Keratinocyte (primary cell): ENCODE measurements at regions not wholly inside any gene's neighbourhood (a gene's known extent, or its start where the extent isn't known, plus 50 kb on each side); places are given as distances from the start of the nearest gene placed in this dataset.

Experiments used
- DNase-seq: peaks from one replicate; pipeline ENCODE4 v3.0.0-alpha.2; 2011; ENCODE audit warnings: low read depth, missing footprints, low spot score
- FAIRE-seq: peaks from 2 replicates; lab custom pipeline; 2011; peaks lifted over from hg19 to GRCh38; lab: Jason Lieb, UNC
- H2AFZ ChIP-seq: 2 replicates; pipeline ENCODE4 v1.6.0; 2012; ENCODE audit warnings: low read length, control low read depth, inconsistent platforms; ENCODE audit not compliant: control insufficient read depth
- H3K27ac ChIP-seq: 2 replicates; pipeline ENCODE4 v1.5.1; 2011; ENCODE audit warnings: low read length; ENCODE audit not compliant: control insufficient read depth, insufficient read depth
- H3K27me3 ChIP-seq: 3 replicates; pipeline ENCODE4 v1.6.0; 2011; ENCODE audit warnings: low read length; ENCODE audit not compliant: control insufficient read depth, insufficient read depth; ENCODE audit errors: extremely low read depth
- H3K36me3 ChIP-seq, 2 experiments: 2 replicates in 1 of 2; 3 replicates in 1 of 2; pipeline ENCODE4 v1.5.1; 2011; ENCODE audit warnings: low read length in 2 of 2, mild to moderate bottlenecking in 1 of 2; ENCODE audit not compliant: control insufficient read depth in 2 of 2, insufficient read depth in 2 of 2; ENCODE audit errors: extremely low read depth in 1 of 2
- H3K4me1 ChIP-seq: 3 replicates; pipeline ENCODE4 v1.5.1; 2011; ENCODE audit warnings: low read length; ENCODE audit not compliant: control insufficient read depth, insufficient read depth; ENCODE audit errors: extremely low read depth
- H3K4me2 ChIP-seq: 3 replicates; pipeline ENCODE4 v1.6.0; 2011; ENCODE audit warnings: low read depth, low read length; ENCODE audit not compliant: control insufficient read depth, insufficient read depth; ENCODE audit errors: extremely low read depth
- H3K4me3 ChIP-seq, 3 experiments: fragments of 200-600 bp in 1 of 3; sonication (generic) in 1 of 3; 2 replicates in 2 of 3; 3 replicates in 1 of 3; pipeline ENCODE4 v1.5.1; 2011 to 2016; ENCODE audit warnings: low read length in 3 of 3, mild to moderate bottlenecking in 3 of 3, control low read depth in 2 of 3, inconsistent platforms in 1 of 3, low read depth in 1 of 3, mixed read lengths in 1 of 3, mixed run types in 1 of 3, moderate library complexity in 1 of 3; ENCODE audit not compliant: control insufficient read depth in 2 of 3, insufficient read depth in 2 of 3; ENCODE audit errors: extremely low read depth in 1 of 3
- H3K79me2 ChIP-seq: 2 replicates; pipeline ENCODE4 v1.6.0; 2012; ENCODE audit warnings: low read length; ENCODE audit not compliant: control insufficient read depth, insufficient read depth
- H3K9ac ChIP-seq: 3 replicates; pipeline ENCODE4 v1.6.0; 2011; ENCODE audit warnings: low read length; ENCODE audit not compliant: control insufficient read depth, insufficient read depth; ENCODE audit errors: extremely low read depth
- H3K9me1 ChIP-seq: 3 replicates; pipeline ENCODE4 v1.6.0; 2011; ENCODE audit warnings: low read length; ENCODE audit not compliant: control insufficient read depth, insufficient read depth; ENCODE audit errors: extremely low read depth
- H3K9me3 ChIP-seq: 2 replicates; pipeline ENCODE4 v1.5.1; 2012; ENCODE audit warnings: low read depth, low read length; ENCODE audit not compliant: control insufficient read depth
- H4K20me1 ChIP-seq: 3 replicates; pipeline ENCODE4 v1.6.0; 2011; ENCODE audit warnings: low read length; ENCODE audit not compliant: control insufficient read depth, insufficient read depth; ENCODE audit errors: extremely low read depth
- EZH2 ChIP-seq: IDR thresholded peaks from one replicate; pipeline ENCODE4 v1.6.1; 2012; ENCODE audit warnings: inconsistent platforms, mild to moderate bottlenecking, low read length, moderate library complexity
- dilution Hi-C: fragments of 300-500 bp; cut with MboI; formaldehyde crosslinking; loops from one replicate; pipeline ENCODE4 v1.7.0; 2020; ENCODE audit warnings: low sequenced_read_pairs; ENCODE audit not compliant: extremely low pct_ligation_motif_present
- TF ChIP-seq, protein P1 (sequence below), 3 experiments: IDR thresholded peaks in 1 of 3; conservative IDR thresholded peaks in 1 of 3; optimal IDR thresholded peaks in 1 of 3; 2 replicates in 2 of 3; 3 replicates in 1 of 3; pipeline versions ENCODE3 to v1.5.1; 2011; ENCODE audit warnings: low read length in 3 of 3, mild to moderate bottlenecking in 3 of 3, moderate library complexity in 2 of 3, control low read depth in 1 of 3, inconsistent platforms in 1 of 3; ENCODE audit not compliant: insufficient read depth in 2 of 3; ENCODE audit errors: extremely low read depth in 1 of 3

DNA sequence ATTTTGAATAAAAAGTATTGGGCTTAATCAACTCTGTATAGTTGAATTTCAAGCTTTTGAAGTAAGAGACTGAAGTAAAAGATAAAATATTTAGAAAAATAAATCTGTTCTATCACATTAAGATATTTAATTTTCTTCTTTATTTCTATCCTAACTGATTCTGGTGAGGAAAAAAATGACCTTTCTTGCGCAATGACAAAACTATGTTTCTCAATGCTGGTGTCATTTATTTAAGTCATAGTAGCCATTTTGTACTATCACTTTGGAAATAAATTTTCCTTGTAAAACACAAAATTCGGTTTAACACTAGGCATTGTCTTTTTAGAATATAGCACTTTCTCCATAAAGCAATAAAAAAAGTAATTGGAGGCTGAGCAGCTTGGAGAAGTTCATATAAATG, 728.0 kb downstream of the CDH9 start:
- Histone ChIP-seq H3K9me3 (no peaks in the 10 kb centered on the region), H4K20me1 (no peaks in the 10 kb centered on the region), H3K9me1 (no peaks in the 10 kb centered on the region), H3K4me1 (no peaks in the 10 kb centered on the region), H3K36me3 (no peaks in the 10 kb centered on the region), H2AFZ (no peak overlapping the region), H3K79me2 (no peaks in the 10 kb centered on the region), H3K9ac (no peak overlapping the region), H3K4me3 (no peak overlapping the region), H3K4me2 (no peak overlapping the region), H3K27ac (no peak overlapping the region), H3K27me3 (no peaks in the 10 kb centered on the region)
- no peak for DNase-seq
- FAIRE-seq: no peak
- dilution Hi-C loops: no loop called here
- TF ChIP-seq EZH2: no peak
- TF ChIP-seq, protein P1, sequence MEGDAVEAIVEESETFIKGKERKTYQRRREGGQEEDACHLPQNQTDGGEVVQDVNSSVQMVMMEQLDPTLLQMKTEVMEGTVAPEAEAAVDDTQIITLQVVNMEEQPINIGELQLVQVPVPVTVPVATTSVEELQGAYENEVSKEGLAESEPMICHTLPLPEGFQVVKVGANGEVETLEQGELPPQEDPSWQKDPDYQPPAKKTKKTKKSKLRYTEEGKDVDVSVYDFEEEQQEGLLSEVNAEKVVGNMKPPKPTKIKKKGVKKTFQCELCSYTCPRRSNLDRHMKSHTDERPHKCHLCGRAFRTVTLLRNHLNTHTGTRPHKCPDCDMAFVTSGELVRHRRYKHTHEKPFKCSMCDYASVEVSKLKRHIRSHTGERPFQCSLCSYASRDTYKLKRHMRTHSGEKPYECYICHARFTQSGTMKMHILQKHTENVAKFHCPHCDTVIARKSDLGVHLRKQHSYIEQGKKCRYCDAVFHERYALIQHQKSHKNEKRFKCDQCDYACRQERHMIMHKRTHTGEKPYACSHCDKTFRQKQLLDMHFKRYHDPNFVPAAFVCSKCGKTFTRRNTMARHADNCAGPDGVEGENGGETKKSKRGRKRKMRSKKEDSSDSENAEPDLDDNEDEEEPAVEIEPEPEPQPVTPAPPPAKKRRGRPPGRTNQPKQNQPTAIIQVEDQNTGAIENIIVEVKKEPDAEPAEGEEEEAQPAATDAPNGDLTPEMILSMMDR (optimal IDR thresholded peaks at IDR 0.05 in 1 of 3, IDR thresholded peaks at IDR 0.05 in 1 of 3, conservative IDR thresholded peaks at IDR 0.05 in 1 of 3; ENCODE audit: extremely low read depth in 1 of 3, insufficient read depth in 2 of 3, low read length in 3 of 3): no peak

DNA sequence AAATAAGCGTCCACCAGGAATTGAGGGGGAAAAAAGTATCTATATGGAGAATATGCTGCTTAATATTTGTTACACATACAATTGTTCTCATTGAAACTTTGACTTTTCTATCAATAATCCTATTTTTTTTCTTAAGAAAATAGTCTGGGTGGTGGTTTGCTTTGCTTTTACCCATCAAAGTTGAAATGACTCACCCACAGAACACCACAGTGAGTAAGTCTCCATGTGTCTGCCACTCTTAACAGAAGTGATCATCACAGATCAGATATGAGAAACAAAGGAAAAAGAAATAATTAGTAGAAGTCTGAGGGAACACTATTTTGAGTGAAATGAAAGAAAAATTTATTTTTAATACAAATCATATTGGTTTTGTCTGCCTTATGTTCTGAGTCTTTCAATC, 742.8 kb downstream of the CDH9 start:
- dilution Hi-C loops: no loop called here
- Histone ChIP-seq H3K4me3 (no peak overlapping the region), H3K9me1 (no peaks in the 10 kb centered on the region), H3K9me3 (no peaks in the 10 kb centered on the region), H3K27me3 (no peaks in the 10 kb centered on the region), H3K4me2 (no peak overlapping the region), H3K9ac (no peak overlapping the region), H3K36me3 (no peaks in the 10 kb centered on the region), H3K27ac (no peak overlapping the region), H4K20me1 (no peaks in the 10 kb centered on the region), H3K4me1 (no peaks in the 10 kb centered on the region), H2AFZ (no peak overlapping the region), H3K79me2 (no peaks in the 10 kb centered on the region)
- FAIRE-seq: no peak
- TF ChIP-seq, protein P1 (optimal IDR thresholded peaks at IDR 0.05 in 1 of 3, IDR thresholded peaks at IDR 0.05 in 1 of 3, conservative IDR thresholded peaks at IDR 0.05 in 1 of 3; ENCODE audit: extremely low read depth in 1 of 3, insufficient read depth in 2 of 3, low read length in 3 of 3): no peak
- TF ChIP-seq EZH2: no peak
- no peak for DNase-seq
